HFF-Myc (cell line): ENCODE measurements at regions not wholly inside any gene's neighbourhood (a gene's known extent, or its start where the extent isn't known, plus 50 kb on each side); places are given as distances from the start of the nearest gene placed in this dataset.

Experiments used
- DNase-seq: peaks from one replicate; pipeline ENCODE4 v3.0.0-alpha.2; 2011; ENCODE audit warnings: low read depth; ENCODE audit errors: extremely low read depth
- H3K4me3 ChIP-seq: replicated peaks from 2 replicates; pipeline ENCODE4 v1.5.1; 2011; ENCODE audit warnings: low read depth, mild to moderate bottlenecking, control low read depth, low read length
- TF ChIP-seq, protein P1 (sequence below): IDR thresholded peaks from 2 replicates; pipeline ENCODE4 v1.5.1; 2012; ENCODE audit warnings: mild to moderate bottlenecking, low read depth, low read length, control low read depth; ENCODE audit errors: missing control alignments

DNA sequence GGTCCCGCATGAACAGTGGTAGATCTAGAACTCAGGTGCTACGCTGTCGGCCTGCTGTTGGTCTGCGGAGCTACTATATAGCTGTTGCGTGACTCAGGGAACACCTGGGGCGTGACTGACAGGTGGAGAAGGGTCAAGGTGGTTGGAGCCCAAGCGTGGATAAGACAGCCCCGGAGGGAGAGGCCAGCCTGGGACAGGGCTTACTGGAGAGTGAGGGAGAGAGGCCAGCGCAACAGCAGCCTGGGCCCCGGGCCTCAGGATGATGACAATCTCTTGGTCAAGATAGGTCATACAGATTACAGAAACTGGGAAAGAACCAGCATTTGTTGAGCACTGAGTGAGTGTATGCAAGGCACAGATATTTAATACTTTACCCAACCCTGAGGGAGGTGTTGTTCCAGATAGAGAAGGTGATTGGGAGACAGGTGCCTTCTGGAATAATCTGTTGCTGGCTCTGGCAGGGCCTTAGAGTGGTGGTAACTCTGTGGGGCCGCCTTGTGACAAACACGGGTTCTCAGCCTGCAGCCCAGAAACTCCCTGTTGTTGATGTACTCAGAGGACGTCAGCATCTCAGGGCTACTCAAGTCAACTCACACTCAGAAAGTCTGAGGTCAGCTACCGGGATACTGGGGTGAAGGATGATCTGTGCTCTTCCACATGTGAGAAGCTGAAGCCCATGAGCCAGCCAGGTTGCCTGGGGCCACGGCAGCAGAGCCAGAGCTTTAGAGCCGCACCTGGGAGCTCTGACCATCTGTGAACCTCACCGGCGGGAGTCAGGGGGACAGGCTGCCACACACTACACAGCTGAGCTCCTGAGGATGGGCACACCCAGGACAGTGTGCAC is 265.4 kb upstream of the HES1 start:
- H3K4me3 ChIP-seq: no peak overlapping the region
- TF ChIP-seq, protein P1, sequence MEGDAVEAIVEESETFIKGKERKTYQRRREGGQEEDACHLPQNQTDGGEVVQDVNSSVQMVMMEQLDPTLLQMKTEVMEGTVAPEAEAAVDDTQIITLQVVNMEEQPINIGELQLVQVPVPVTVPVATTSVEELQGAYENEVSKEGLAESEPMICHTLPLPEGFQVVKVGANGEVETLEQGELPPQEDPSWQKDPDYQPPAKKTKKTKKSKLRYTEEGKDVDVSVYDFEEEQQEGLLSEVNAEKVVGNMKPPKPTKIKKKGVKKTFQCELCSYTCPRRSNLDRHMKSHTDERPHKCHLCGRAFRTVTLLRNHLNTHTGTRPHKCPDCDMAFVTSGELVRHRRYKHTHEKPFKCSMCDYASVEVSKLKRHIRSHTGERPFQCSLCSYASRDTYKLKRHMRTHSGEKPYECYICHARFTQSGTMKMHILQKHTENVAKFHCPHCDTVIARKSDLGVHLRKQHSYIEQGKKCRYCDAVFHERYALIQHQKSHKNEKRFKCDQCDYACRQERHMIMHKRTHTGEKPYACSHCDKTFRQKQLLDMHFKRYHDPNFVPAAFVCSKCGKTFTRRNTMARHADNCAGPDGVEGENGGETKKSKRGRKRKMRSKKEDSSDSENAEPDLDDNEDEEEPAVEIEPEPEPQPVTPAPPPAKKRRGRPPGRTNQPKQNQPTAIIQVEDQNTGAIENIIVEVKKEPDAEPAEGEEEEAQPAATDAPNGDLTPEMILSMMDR: no peak
- DNase-seq: no peak

DNA sequence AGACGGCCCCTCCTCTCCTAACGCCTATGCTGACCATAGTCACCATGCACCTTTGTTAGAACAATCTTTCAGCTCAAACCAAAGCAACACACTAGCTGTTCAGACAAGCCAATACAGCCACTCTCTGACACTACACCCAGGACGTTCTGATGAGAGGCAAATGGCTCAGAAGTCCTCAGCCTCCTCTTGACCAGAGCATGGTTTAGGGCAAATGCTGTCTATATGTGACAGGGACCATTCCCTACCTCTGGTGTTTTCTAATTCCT is 264.8 kb upstream of the HES1 start:
- H3K4me3 ChIP-seq: no peak overlapping the region
- TF ChIP-seq, protein P1: no peak
- no peak for DNase-seq

DNA sequence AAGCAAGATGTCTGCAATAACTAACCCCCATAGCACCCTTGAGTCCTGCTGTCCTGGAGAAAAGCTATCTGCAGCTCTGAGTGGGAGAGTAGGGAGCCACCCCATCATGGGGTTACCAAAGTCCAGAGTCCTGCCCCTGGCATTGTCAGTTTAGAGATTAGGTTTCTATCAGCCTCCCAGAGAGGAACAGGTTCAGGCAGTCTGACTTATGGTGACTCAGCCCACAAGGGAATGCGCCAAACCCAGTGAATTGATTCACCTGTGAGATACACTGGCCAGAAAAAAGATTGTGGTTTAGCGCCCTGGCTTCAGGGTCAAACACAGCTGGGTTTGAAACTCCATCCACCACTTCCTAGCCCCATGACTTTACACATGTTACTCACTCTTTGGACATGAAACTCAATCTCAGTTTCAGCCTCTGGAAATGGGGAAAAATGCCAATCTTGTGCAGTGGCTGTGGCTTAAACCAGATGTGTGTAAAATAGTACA is 263.6 kb upstream of the HES1 start:
- DNase-seq: peak; percentile 96
- H3K4me3 ChIP-seq: no peak overlapping the region
- TF ChIP-seq, protein P1: no peak

DNA sequence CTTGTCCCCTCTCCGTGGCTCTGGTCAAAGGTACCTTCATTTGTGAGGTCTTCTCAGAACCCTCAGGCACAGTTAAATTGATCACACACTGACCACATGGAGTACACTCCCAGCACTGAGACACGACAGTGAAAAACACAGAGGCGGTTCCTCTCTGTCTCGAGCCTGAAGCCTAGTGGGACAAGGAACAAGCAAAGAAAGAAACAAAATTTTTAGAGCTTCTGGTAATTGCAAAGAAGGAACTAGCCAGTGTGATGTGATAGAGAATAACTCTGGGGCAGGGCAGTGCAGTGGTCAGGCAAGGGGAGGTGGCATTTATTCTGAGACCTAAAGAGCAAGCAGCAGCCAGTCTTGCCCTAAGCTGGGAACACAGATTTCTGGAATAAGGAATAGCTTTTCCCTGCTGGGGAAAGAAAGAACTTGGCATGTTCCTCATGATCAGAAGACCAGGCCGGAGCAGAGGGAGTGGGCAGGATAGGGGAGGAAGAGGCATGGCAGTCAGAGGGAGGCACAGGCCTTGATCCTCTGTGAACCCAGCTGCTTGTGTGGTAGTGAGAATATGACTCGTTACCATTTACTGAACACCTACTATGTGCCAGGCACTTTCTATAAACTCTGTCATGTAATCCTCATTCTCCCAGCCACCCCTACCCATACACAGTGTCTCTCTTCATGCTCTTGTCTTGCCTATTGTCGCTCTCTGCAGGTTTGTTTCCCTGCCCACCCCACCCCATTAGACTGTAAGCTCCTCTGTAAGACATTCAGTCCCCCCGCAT is 262.3 kb upstream of the HES1 start:
- no peak overlapping the region for H3K4me3 ChIP-seq
- TF ChIP-seq, protein P1: no peak
- DNase-seq: no peak

DNA sequence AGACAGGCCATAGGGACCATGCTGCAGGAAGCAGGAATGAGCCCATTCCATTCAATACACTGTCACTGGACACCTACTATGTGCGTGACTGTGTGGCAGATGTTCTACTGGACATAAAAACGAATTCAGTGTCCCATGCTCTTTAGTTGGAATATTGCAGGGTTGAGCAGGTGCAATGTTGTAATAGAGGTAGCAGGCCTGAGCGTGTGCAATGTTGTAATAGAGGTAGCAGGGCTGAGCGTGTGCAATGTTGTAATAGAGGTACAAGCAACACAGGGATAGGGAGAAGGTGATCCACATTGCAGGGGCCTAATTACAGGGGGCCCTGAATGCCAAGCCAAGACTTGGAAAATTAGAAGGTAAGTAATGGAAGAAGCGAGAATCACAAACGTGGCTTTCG is 261.4 kb upstream of the HES1 start:
- TF ChIP-seq, protein P1: no peak
- DNase-seq: no peak
- H3K4me3 ChIP-seq: no peak overlapping the region

DNA sequence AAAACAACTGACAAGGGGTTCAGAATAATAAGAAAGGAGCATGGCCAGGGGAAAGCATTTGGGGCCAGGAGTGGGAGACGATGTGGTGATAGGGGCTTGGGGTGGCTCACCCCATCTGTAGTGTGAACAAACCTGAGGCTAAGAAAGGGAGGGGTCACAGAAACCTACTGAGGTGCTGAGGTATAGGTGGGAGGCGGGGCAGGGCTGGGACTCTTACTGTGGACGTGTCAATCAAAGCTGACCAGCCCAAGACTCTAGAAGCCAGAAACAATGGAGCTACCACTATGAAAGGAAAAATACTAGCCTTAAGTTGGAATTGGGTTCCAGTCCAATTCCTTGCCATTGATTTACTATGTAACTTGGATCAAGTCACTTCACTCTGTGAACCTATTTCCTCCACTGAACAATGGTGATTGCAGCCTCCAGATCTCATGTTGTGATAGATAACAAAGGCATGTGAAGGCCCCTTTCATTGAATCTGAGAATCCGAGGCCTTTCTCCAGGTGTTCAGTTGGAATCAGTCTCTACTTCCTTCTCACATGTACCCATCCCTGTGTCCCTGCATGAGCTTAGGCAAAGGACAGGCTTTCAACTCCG is 260.9 kb upstream of the HES1 start:
- DNase-seq: no peak
- TF ChIP-seq, protein P1: no peak
- no peak overlapping the region for H3K4me3 ChIP-seq
